ENCODE measurements at regions not wholly inside any gene's neighbourhood (a gene's known extent, or its start where the extent isn't known, plus 50 kb on each side); places are given as distances from the start of the nearest gene placed in this dataset.

DNA sequence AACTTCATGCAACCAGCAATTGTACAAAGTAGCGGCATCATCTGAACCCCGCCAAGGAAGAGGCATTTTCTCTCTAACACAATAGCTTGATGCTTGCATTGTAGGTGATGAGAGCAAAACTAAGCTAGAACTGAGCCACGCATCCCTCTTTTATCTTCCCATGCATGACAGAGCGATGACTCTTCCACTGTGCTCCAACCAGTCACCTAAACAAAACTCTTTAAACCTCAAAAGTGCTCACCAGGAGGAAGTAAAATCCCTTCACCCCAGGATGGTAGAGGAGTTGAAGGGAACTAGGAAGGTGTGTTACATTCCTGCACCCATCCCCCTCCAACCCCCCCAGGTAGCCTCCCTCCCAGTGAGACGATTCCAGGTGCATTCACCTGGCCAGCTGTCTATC is 59.7 kb upstream of the SALL3 start:
- no peak for TF ChIP-seq EZH2phosphoT487 (IDR thresholded peaks at IDR 0.05; ENCODE audit: borderline replicate concordance, low read depth, low read length)
- TF ChIP-seq, protein P1, sequence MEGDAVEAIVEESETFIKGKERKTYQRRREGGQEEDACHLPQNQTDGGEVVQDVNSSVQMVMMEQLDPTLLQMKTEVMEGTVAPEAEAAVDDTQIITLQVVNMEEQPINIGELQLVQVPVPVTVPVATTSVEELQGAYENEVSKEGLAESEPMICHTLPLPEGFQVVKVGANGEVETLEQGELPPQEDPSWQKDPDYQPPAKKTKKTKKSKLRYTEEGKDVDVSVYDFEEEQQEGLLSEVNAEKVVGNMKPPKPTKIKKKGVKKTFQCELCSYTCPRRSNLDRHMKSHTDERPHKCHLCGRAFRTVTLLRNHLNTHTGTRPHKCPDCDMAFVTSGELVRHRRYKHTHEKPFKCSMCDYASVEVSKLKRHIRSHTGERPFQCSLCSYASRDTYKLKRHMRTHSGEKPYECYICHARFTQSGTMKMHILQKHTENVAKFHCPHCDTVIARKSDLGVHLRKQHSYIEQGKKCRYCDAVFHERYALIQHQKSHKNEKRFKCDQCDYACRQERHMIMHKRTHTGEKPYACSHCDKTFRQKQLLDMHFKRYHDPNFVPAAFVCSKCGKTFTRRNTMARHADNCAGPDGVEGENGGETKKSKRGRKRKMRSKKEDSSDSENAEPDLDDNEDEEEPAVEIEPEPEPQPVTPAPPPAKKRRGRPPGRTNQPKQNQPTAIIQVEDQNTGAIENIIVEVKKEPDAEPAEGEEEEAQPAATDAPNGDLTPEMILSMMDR (conservative IDR thresholded peaks at IDR 0.05; ENCODE audit: low read length), result no peak
